ENCODE measurements at regions not wholly inside any gene's neighbourhood (a gene's known extent, or its start where the extent isn't known, plus 50 kb on each side); places are given as distances from the start of the nearest gene placed in this dataset.

DNA sequence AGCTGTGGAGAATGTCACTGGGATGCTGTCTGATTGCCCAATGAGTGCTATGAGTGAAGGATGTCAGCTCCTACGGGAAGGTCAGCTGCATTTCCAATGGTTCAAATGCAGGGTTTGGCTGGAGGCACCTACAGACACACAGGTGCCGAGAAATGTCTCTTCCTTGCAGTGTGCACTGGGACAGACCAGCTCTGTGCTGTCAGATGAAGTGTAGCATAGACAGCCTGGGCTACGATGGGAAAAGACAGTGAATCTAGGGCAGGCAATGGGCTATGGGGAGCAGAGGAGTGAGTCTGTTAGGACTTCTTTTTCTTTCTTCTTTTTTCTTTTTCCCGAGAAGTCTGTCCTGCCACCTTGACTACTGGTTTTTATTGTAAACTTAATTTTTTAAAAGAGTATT, 223.1 kb upstream of the EOMES start:
- Histone ChIP-seq H3K4me3 (ENCODE audit: low read length) (no peak overlapping the region), H3K4me2 (ENCODE audit: low read length) (no peak overlapping the region), H3K36me3 (ENCODE audit: insufficient read depth, low read length) (no peaks in the 10 kb centered on the region), H3K9ac (ENCODE audit: low read depth, low read length) (no peak overlapping the region), H3K9me3 (replicated peaks; ENCODE audit: low read length) (no peaks in the 10 kb centered on the region), H3K4me1 (ENCODE audit: control insufficient read depth, insufficient read depth, low read length) (no peaks in the 10 kb centered on the region), H3K27me3 (ENCODE audit: control insufficient read depth, insufficient read depth, low read length) (no peaks in the 10 kb centered on the region)

DNA sequence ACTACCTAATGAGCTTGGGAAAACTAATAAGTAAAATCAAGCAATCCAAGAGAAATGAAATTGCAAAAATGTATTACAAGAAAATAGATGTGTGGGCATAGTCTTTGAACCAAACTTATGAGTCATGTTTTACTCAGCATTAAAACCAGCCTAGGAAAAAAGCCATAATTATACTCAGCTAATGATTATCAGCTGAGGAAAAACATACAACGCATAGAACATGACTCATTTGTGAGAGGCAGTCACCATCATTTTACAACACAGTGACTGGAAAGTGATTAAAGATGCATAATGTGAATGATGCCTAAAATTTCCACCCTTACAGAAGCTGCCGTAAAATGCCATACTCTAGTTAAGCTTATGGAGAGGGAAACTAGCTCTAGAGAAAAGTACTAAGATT, 238.0 kb upstream of the EOMES start:
- Histone ChIP-seq H3K36me3 (ENCODE audit: insufficient read depth, low read length) (no peaks in the 10 kb centered on the region), H3K27me3 (ENCODE audit: control insufficient read depth, insufficient read depth, low read length) (no peaks in the 10 kb centered on the region), H3K9ac (ENCODE audit: low read depth, low read length) (no peak overlapping the region), H3K9me3 (replicated peaks; ENCODE audit: low read length) (no peaks in the 10 kb centered on the region), H3K4me3 (ENCODE audit: low read length) (no peak overlapping the region), H3K4me2 (ENCODE audit: low read length) (peak overlapping the region; percentile 55), H3K4me1 (ENCODE audit: control insufficient read depth, insufficient read depth, low read length) (peaks cover 8% of the 10 kb centered on the region)

- Histone ChIP-seq H3K9me3 (replicated peaks; ENCODE audit: low read length) (no peaks in the 10 kb centered on the region), H3K4me1 (ENCODE audit: control insufficient read depth, insufficient read depth, low read length) (peaks cover 8% of the 10 kb centered on the region), H3K27me3 (ENCODE audit: control insufficient read depth, insufficient read depth, low read length) (no peaks in the 10 kb centered on the region)
Observed at GRCh38 chr3:27963519-27963918, 241.4 kb upstream of the EOMES start.

DNA sequence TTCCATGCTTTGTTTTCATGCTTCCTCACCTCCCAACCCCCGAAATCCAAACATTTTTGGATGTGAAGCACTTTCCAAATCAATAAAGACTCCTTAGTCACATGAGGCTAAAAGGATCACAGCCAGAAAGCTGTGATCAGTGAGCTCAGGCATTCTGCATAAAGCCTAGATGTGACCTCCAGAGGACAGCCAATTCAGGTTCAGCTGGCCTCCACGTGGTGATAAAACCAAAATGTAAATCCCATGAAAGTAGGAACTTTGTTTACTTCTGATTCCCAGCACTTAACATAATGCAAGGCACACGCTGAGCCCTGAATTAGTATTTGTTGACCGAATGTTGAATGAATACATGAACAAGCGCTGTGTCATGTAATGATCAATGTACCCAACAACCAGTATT, 249.5 kb upstream of the EOMES start:
- Histone ChIP-seq H3K4me3 (ENCODE audit: low read length) (no peak overlapping the region), H3K9me3 (replicated peaks; ENCODE audit: low read length) (no peaks in the 10 kb centered on the region), H3K27me3 (ENCODE audit: control insufficient read depth, insufficient read depth, low read length) (no peaks in the 10 kb centered on the region), H3K9ac (ENCODE audit: low read depth, low read length) (no peak overlapping the region), H3K4me2 (ENCODE audit: low read length) (no peak overlapping the region), H3K4me1 (ENCODE audit: control insufficient read depth, insufficient read depth, low read length) (peaks cover 3% of the 10 kb centered on the region), H3K36me3 (ENCODE audit: insufficient read depth, low read length) (no peaks in the 10 kb centered on the region)

More at GRCh38 chr3:27963519-27963918, 241.4 kb upstream of the EOMES start:
- H3K9ac ChIP-seq (ENCODE audit: low read depth, low read length) = no peak overlapping the region
- H3K4me3 ChIP-seq (ENCODE audit: low read length) = no peak overlapping the region
- no peak overlapping the region for H3K4me2 ChIP-seq (ENCODE audit: low read length)
- no peaks in the 10 kb centered on the region for H3K36me3 ChIP-seq (ENCODE audit: insufficient read depth, low read length)

DNA sequence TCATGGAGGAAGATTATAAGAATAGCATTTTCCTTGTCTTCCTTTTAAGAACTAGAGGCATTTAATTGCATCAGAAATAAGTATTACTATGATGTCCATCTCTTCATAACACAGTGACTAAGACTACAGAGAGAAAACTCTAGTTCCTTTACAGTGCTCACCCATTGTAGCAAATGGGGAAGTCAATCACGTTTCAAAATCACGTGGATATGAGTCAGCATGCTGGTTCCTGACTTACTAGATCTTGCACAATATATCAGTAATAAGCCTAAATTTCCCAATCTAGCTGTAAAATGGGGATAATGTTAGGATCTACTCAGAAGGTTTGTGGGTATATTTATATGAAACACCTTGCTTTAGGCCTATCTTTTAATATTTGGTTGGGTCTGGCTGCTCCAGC, 254.8 kb upstream of the EOMES start:
- Histone ChIP-seq H3K4me1 (ENCODE audit: control insufficient read depth, insufficient read depth, low read length) (peaks cover 8% of the 10 kb centered on the region), H3K36me3 (ENCODE audit: insufficient read depth, low read length) (no peaks in the 10 kb centered on the region), H3K9me3 (replicated peaks; ENCODE audit: low read length) (no peaks in the 10 kb centered on the region), H3K4me2 (ENCODE audit: low read length) (no peak overlapping the region), H3K27me3 (ENCODE audit: control insufficient read depth, insufficient read depth, low read length) (no peaks in the 10 kb centered on the region), H3K9ac (ENCODE audit: low read depth, low read length) (no peak overlapping the region), H3K4me3 (ENCODE audit: low read length) (no peak overlapping the region)

DNA sequence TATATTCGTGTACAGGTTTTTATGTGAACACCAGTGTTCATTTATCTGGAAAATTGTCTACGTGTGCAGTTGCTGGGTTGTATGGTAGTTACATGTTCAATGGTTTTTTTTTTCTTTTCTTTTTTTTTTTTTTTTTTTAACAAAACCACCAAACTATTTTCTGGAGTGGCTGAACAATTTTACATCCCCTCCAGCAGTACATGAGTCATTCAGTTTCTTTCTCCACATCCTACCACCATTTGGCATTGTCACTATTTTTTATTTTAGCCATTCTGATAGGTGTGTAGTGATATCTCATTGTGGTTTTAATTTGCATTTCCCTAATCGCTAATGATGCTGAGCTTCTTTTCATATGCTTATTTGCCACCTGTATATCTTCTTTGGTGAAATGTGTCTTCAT, 256.3 kb upstream of the EOMES start:
- no peak overlapping the region for H3K4me3 ChIP-seq (ENCODE audit: low read length)
- no peak overlapping the region for H3K9ac ChIP-seq (ENCODE audit: low read depth, low read length)
- H3K27me3 ChIP-seq (ENCODE audit: control insufficient read depth, insufficient read depth, low read length) = no peaks in the 10 kb centered on the region
- no peaks in the 10 kb centered on the region for H3K36me3 ChIP-seq (ENCODE audit: insufficient read depth, low read length)
- H3K9me3 ChIP-seq (replicated peaks; ENCODE audit: low read length) = no peaks in the 10 kb centered on the region
- H3K4me2 ChIP-seq (ENCODE audit: low read length) = no peak overlapping the region
- H3K4me1 ChIP-seq (ENCODE audit: control insufficient read depth, insufficient read depth, low read length) = peaks cover 8% of the 10 kb centered on the region

- Histone ChIP-seq H3K4me3 (ENCODE audit: low read length) (no peak overlapping the region), H3K4me1 (ENCODE audit: control insufficient read depth, insufficient read depth, low read length) (peaks cover 6% of the 10 kb centered on the region), H3K4me2 (ENCODE audit: low read length) (no peak overlapping the region), H3K9ac (ENCODE audit: low read depth, low read length) (no peak overlapping the region), H3K9me3 (replicated peaks; ENCODE audit: low read length) (no peaks in the 10 kb centered on the region), H3K27me3 (ENCODE audit: control insufficient read depth, insufficient read depth, low read length) (no peaks in the 10 kb centered on the region), H3K36me3 (ENCODE audit: insufficient read depth, low read length) (no peaks in the 10 kb centered on the region)
Observed at GRCh38 chr3:27985369-27986035, 255.9 kb upstream of the CMC1 start.

GRCh38 chr3:27986234-27986879, 255.1 kb upstream of the CMC1 start:
- Histone ChIP-seq H3K4me3 (ENCODE audit: low read length) (no peak overlapping the region), H3K4me1 (ENCODE audit: control insufficient read depth, insufficient read depth, low read length) (peaks cover 6% of the 10 kb centered on the region), H3K9ac (ENCODE audit: low read depth, low read length) (no peak overlapping the region), H3K4me2 (ENCODE audit: low read length) (no peak overlapping the region), H3K27me3 (ENCODE audit: control insufficient read depth, insufficient read depth, low read length) (no peaks in the 10 kb centered on the region), H3K36me3 (ENCODE audit: insufficient read depth, low read length) (no peaks in the 10 kb centered on the region), H3K9me3 (replicated peaks; ENCODE audit: low read length) (no peaks in the 10 kb centered on the region)

GRCh38 chr3:27990324-27990723, 251.1 kb upstream of the CMC1 start:
- no peaks in the 10 kb centered on the region for H3K36me3 ChIP-seq (ENCODE audit: insufficient read depth, low read length)
- H3K4me1 ChIP-seq (ENCODE audit: control insufficient read depth, insufficient read depth, low read length) = peaks cover 5% of the 10 kb centered on the region
- no peak overlapping the region for H3K4me3 ChIP-seq (ENCODE audit: low read length)
- H3K27me3 ChIP-seq (ENCODE audit: control insufficient read depth, insufficient read depth, low read length) = no peaks in the 10 kb centered on the region
- no peaks in the 10 kb centered on the region for H3K9me3 ChIP-seq (replicated peaks; ENCODE audit: low read length)
- no peak overlapping the region for H3K4me2 ChIP-seq (ENCODE audit: low read length)
- H3K9ac ChIP-seq (ENCODE audit: low read depth, low read length) = no peak overlapping the region

- Histone ChIP-seq H3K9me3 (replicated peaks; ENCODE audit: low read length) (no peaks in the 10 kb centered on the region), H3K4me3 (ENCODE audit: low read length) (no peak overlapping the region), H3K36me3 (ENCODE audit: insufficient read depth, low read length) (no peaks in the 10 kb centered on the region), H3K4me1 (ENCODE audit: control insufficient read depth, insufficient read depth, low read length) (peaks cover under 1% of the 10 kb centered on the region), H3K4me2 (ENCODE audit: low read length) (no peak overlapping the region), H3K9ac (ENCODE audit: low read depth, low read length) (no peak overlapping the region), H3K27me3 (ENCODE audit: control insufficient read depth, insufficient read depth, low read length) (no peaks in the 10 kb centered on the region)
Observed at GRCh38 chr3:27990837-27991236, 250.6 kb upstream of the CMC1 start.

- no peak overlapping the region for H3K4me2 ChIP-seq (ENCODE audit: low read length)
- no peaks in the 10 kb centered on the region for H3K36me3 ChIP-seq (ENCODE audit: insufficient read depth, low read length)
- H3K4me3 ChIP-seq (ENCODE audit: low read length) = no peak overlapping the region
- no peaks in the 10 kb centered on the region for H3K4me1 ChIP-seq (ENCODE audit: control insufficient read depth, insufficient read depth, low read length)
- no peaks in the 10 kb centered on the region for H3K27me3 ChIP-seq (ENCODE audit: control insufficient read depth, insufficient read depth, low read length)
- no peaks in the 10 kb centered on the region for H3K9me3 ChIP-seq (replicated peaks; ENCODE audit: low read length)
- no peak overlapping the region for H3K9ac ChIP-seq (ENCODE audit: low read depth, low read length)
Observed at GRCh38 chr3:27993051-27993450, 248.4 kb upstream of the CMC1 start.

- no peak overlapping the region for H3K9ac ChIP-seq (ENCODE audit: low read depth, low read length)
- no peak overlapping the region for H3K4me2 ChIP-seq (ENCODE audit: low read length)
- H3K4me1 ChIP-seq (ENCODE audit: control insufficient read depth, insufficient read depth, low read length) = no peaks in the 10 kb centered on the region
- no peaks in the 10 kb centered on the region for H3K27me3 ChIP-seq (ENCODE audit: control insufficient read depth, insufficient read depth, low read length)
- H3K36me3 ChIP-seq (ENCODE audit: insufficient read depth, low read length) = no peaks in the 10 kb centered on the region
- no peak overlapping the region for H3K4me3 ChIP-seq (ENCODE audit: low read length)
- H3K9me3 ChIP-seq (replicated peaks; ENCODE audit: low read length) = no peaks in the 10 kb centered on the region
Observed at GRCh38 chr3:28000608-28001007, 240.8 kb upstream of the CMC1 start.

Measured in skeletal muscle satellite cell (primary cell).